ENCODE measurements at regions not wholly inside any gene's neighbourhood (a gene's known extent, or its start where the extent isn't known, plus 50 kb on each side); places are given as distances from the start of the nearest gene placed in this dataset.

- H3K79me2 ChIP-seq (ENCODE audit: low read length): no peaks in the 10 kb centered on the region
- H3K4me1 ChIP-seq (ENCODE audit: insufficient read depth, low read length): no peaks in the 10 kb centered on the region
- H3K9ac ChIP-seq (ENCODE audit: low read length): no peak overlapping the region
- H3K9me2 ChIP-seq (replicated peaks; ENCODE audit: low read length): no peaks in the 10 kb centered on the region
- BruUV-seq (replicated peaks): no TSS peak
- no peaks in the 10 kb centered on the region for H3F3A ChIP-seq (ENCODE audit: low read length, unreplicated experiment)
- H3K27me3 ChIP-seq (ENCODE audit: low read length): no peaks in the 10 kb centered on the region
- intact Hi-C loops (cut with micrococcal nuclease): no loop called here
- H3K4me3 ChIP-seq (ENCODE audit: low read length): no peak overlapping the region
- no peaks in the 10 kb centered on the region for H3K9me3 ChIP-seq (ENCODE audit: low read length)
- TF ChIP-seq EZH2 (IDR thresholded peaks at IDR 0.05; ENCODE audit: low read length, unreplicated experiment) (no peak), EZH2phosphoT487 (IDR thresholded peaks at IDR 0.05; ENCODE audit: borderline replicate concordance, low read length) (no peak)
- TF ChIP-seq, protein P1, sequence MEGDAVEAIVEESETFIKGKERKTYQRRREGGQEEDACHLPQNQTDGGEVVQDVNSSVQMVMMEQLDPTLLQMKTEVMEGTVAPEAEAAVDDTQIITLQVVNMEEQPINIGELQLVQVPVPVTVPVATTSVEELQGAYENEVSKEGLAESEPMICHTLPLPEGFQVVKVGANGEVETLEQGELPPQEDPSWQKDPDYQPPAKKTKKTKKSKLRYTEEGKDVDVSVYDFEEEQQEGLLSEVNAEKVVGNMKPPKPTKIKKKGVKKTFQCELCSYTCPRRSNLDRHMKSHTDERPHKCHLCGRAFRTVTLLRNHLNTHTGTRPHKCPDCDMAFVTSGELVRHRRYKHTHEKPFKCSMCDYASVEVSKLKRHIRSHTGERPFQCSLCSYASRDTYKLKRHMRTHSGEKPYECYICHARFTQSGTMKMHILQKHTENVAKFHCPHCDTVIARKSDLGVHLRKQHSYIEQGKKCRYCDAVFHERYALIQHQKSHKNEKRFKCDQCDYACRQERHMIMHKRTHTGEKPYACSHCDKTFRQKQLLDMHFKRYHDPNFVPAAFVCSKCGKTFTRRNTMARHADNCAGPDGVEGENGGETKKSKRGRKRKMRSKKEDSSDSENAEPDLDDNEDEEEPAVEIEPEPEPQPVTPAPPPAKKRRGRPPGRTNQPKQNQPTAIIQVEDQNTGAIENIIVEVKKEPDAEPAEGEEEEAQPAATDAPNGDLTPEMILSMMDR (conservative IDR thresholded peaks at IDR 0.05; ENCODE audit: low read depth, low read length): no peak
- H3K36me3 ChIP-seq (ENCODE audit: low read depth, low read length): no peaks in the 10 kb centered on the region; the same call in 1 of the 2 replicates
- POLR2A ChIA-PET (ENCODE audit: unreplicated experiment): no interaction called here
- ATAC-seq (no peak), DNase-seq (no peak)
- H2AFZ ChIP-seq (ENCODE audit: low read length): no peak overlapping the region
- no peak overlapping the region for H3K4me2 ChIP-seq (ENCODE audit: low read length)
- no peak overlapping the region for H3K27ac ChIP-seq (ENCODE audit: low read length)
- CTCF ChIA-PET: no interaction called here
- H4K20me1 ChIP-seq (ENCODE audit: low read length): no peaks in the 10 kb centered on the region
Observed at GRCh38 chr16:72389791-72390190, 217.8 kb upstream of the PMFBP1 start.

DNA sequence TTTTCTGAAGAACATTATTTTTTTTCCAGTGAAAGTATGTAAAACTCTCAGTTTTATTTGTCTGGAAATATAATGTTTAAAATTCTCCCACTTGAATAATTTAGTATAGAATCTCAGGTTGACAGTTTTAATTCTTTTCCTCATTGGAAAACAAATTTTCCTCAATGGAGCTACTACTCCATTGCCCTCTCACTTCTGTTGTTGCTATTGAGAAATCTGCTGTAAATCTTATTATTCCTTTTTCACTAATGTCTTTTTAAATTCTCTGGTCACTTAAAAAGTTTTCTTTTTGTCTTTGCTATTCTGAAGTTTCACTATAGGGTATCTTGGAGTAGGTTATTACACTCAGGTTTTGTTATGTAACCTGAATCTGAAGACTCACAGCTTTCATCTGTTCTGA, 216.1 kb upstream of the PMFBP1 start:
- CTCF ChIA-PET: no interaction called here
- no TSS peak for BruUV-seq (replicated peaks)

DNA sequence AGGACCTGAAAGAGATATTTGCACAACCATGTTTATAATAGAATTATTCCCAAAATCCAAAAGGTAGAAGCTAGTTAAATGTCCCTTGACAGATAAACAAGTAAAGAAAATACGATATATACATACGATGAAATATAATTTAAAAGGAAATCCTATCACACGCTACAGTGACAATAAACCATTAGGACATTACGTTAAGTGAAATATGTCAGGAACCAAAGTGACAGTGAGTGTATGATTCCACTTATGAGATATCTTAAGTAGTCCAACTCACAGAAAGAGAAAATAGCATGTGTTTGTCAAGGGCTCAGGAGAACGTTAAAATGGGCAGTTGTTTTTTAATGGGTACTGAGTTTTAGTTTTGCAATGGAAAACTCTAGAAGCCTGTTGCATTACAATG, 212.7 kb upstream of the PMFBP1 start:
- no peaks in the 10 kb centered on the region for H3K79me2 ChIP-seq (ENCODE audit: low read length)
- H3K36me3 ChIP-seq (ENCODE audit: low read depth, low read length): no peaks in the 10 kb centered on the region; the same call in 1 of the 2 replicates
- H3K4me2 ChIP-seq (ENCODE audit: low read length): no peak overlapping the region
- DNase-seq (no peak), ATAC-seq (no peak)
- TF ChIP-seq EZH2 (IDR thresholded peaks at IDR 0.05; ENCODE audit: low read length, unreplicated experiment) (no peak), EZH2phosphoT487 (IDR thresholded peaks at IDR 0.05; ENCODE audit: borderline replicate concordance, low read length) (no peak)
- TF ChIP-seq, protein P1 (conservative IDR thresholded peaks at IDR 0.05; ENCODE audit: low read depth, low read length): no peak
- H3F3A ChIP-seq (ENCODE audit: low read length, unreplicated experiment): no peaks in the 10 kb centered on the region
- no peaks in the 10 kb centered on the region for H3K9me2 ChIP-seq (replicated peaks; ENCODE audit: low read length)
- no peak overlapping the region for H2AFZ ChIP-seq (ENCODE audit: low read length)
- POLR2A ChIA-PET (ENCODE audit: unreplicated experiment): no interaction called here
- H3K9ac ChIP-seq (ENCODE audit: low read length): no peak overlapping the region
- intact Hi-C loops (cut with micrococcal nuclease): no loop called here
- no peak overlapping the region for H3K27ac ChIP-seq (ENCODE audit: low read length)
- CTCF ChIA-PET: no interaction called here
- no TSS peak for BruUV-seq (replicated peaks)
- H4K20me1 ChIP-seq (ENCODE audit: low read length): no peaks in the 10 kb centered on the region
- no peak overlapping the region for H3K4me3 ChIP-seq (ENCODE audit: low read length)
- no peaks in the 10 kb centered on the region for H3K4me1 ChIP-seq (ENCODE audit: insufficient read depth, low read length)
- no peaks in the 10 kb centered on the region for H3K27me3 ChIP-seq (ENCODE audit: low read length)
- no peaks in the 10 kb centered on the region for H3K9me3 ChIP-seq (ENCODE audit: low read length)

More for the DNA sequence above, 216.1 kb upstream of the PMFBP1 start:
- intact Hi-C loops (cut with micrococcal nuclease): no loop called here
- Histone ChIP-seq H3K27me3 (ENCODE audit: low read length) (no peaks in the 10 kb centered on the region), H3K79me2 (ENCODE audit: low read length) (no peaks in the 10 kb centered on the region), H2AFZ (ENCODE audit: low read length) (no peak overlapping the region), H3K4me3 (ENCODE audit: low read length) (no peak overlapping the region), H4K20me1 (ENCODE audit: low read length) (no peaks in the 10 kb centered on the region), H3K9ac (ENCODE audit: low read length) (no peak overlapping the region), H3F3A (ENCODE audit: low read length, unreplicated experiment) (no peaks in the 10 kb centered on the region), H3K27ac (ENCODE audit: low read length) (no peak overlapping the region), H3K4me1 (ENCODE audit: insufficient read depth, low read length) (no peaks in the 10 kb centered on the region), H3K36me3 (ENCODE audit: low read depth, low read length) (no peaks in the 10 kb centered on the region; the same call in 1 of the 2 replicates), H3K9me2 (replicated peaks; ENCODE audit: low read length) (no peaks in the 10 kb centered on the region), H3K4me2 (ENCODE audit: low read length) (no peak overlapping the region), H3K9me3 (ENCODE audit: low read length) (no peaks in the 10 kb centered on the region)
- no peak for ATAC-seq
- POLR2A ChIA-PET (ENCODE audit: unreplicated experiment): no interaction called here
- no peak for DNase-seq
- TF ChIP-seq EZH2phosphoT487 (IDR thresholded peaks at IDR 0.05; ENCODE audit: borderline replicate concordance, low read length) (no peak), EZH2 (IDR thresholded peaks at IDR 0.05; ENCODE audit: low read length, unreplicated experiment) (no peak)
- TF ChIP-seq, protein P1 (conservative IDR thresholded peaks at IDR 0.05; ENCODE audit: low read depth, low read length): no peak
